GM18951 (cell line): ENCODE measurements at regions not wholly inside any gene's neighbourhood (a gene's known extent, or its start where the extent isn't known, plus 50 kb on each side); places are given as distances from the start of the nearest gene placed in this dataset.

Experiments
- POLR2A ChIP-seq: IDR thresholded peaks from 4 replicates; pipeline ENCODE4 v1.6.1; 2011; ENCODE audit warnings: mild to moderate bottlenecking; ENCODE audit not compliant: insufficient read length, insufficient read depth; ENCODE audit errors: extremely low read depth
- in situ Hi-C: fragments of 300-500 bp; cut with MboI; formaldehyde crosslinking; loops from one replicate; pipeline ENCODE4 v1.12.0; 2022; ENCODE audit warnings: low sequenced_read_pairs, mixed read lengths, inconsistent platforms; ENCODE audit not compliant: unreplicated experiment

- in situ Hi-C loops = no loop called here
- TF ChIP-seq POLR2A = no peak
Observed at GRCh38 chr10:109464949-109465348, 458.4 kb downstream of the XPNPEP1 start.

- in situ Hi-C loops = no loop called here
- TF ChIP-seq POLR2A = no peak
Observed at GRCh38 chr10:109457302-109457638, 466.0 kb downstream of the XPNPEP1 start.

GRCh38 chr10:109456566-109457301 lies 466.6 kb downstream of the XPNPEP1 start:
- in situ Hi-C loops = no loop called here
- no peak for TF ChIP-seq POLR2A

GRCh38 chr10:109454691-109455090 lies 468.6 kb downstream of the XPNPEP1 start:
- in situ Hi-C loops = no loop called here
- no peak for TF ChIP-seq POLR2A

GRCh38 chr10:109451879-109452278 lies 471.4 kb downstream of the XPNPEP1 start:
- in situ Hi-C loops = no loop called here
- TF ChIP-seq POLR2A = no peak

GRCh38 chr10:109450702-109451101 lies 472.6 kb downstream of the XPNPEP1 start:
- in situ Hi-C loops = no loop called here
- TF ChIP-seq POLR2A = no peak

GRCh38 chr10:109433434-109433833 lies 489.9 kb downstream of the XPNPEP1 start:
- in situ Hi-C loops = no loop called here
- TF ChIP-seq POLR2A = no peak

- in situ Hi-C loops = no loop called here
Observed at GRCh38 chr10:109432281-109432680, 491.0 kb downstream of the XPNPEP1 start.

GRCh38 chr10:109430799-109431198 lies 492.5 kb downstream of the XPNPEP1 start:
- no peak for TF ChIP-seq POLR2A
- in situ Hi-C loops = no loop called here

More at GRCh38 chr10:109432281-109432680, 491.0 kb downstream of the XPNPEP1 start:
- TF ChIP-seq POLR2A = no peak

GRCh38 chr10:109430043-109430760 lies 493.1 kb downstream of the XPNPEP1 start:
- in situ Hi-C loops = no loop called here
- no peak for TF ChIP-seq POLR2A

GRCh38 chr10:109428775-109429491 lies 494.4 kb downstream of the XPNPEP1 start:
- no peak for TF ChIP-seq POLR2A
- in situ Hi-C loops = no loop called here

GRCh38 chr10:109427411-109427810 lies 495.9 kb downstream of the XPNPEP1 start:
- no peak for TF ChIP-seq POLR2A
- in situ Hi-C loops = no loop called here

GRCh38 chr10:109426987-109427386 lies 496.3 kb downstream of the XPNPEP1 start:
- TF ChIP-seq POLR2A = no peak
- in situ Hi-C loops = no loop called here
